Esophagus muscularis mucosa (tissue), 4 donors: ENCODE measurements at regions not wholly inside any gene's neighbourhood (a gene's known extent, or its start where the extent isn't known, plus 50 kb on each side); places are given as distances from the start of the nearest gene placed in this dataset.

Experiments used
- EP300 ChIP-seq: sonication (generic); formaldehyde crosslinking; IDR thresholded peaks from one replicate; pipeline ENCODE4 v1.6.1; 2017; ENCODE audit warnings: antibody characterized with exemption
- POLR2A ChIP-seq: fragments of 450-650 bp; IDR thresholded peaks from one replicate; pipeline ENCODE4 v1.6.1; 2017; ENCODE audit warnings: antibody characterized with exemption, moderate library complexity, mild to moderate bottlenecking, low read depth
- POLR2AphosphoS5 ChIP-seq, 2 donors: sonication (generic); formaldehyde crosslinking; IDR thresholded peaks; one replicate each; pipeline ENCODE4 v1.6.1; 2017; ENCODE audit warnings: antibody characterized with exemption in 2 of 2
- TF ChIP-seq, protein P1 (sequence below), 3 experiments: fragments of 200-600 bp in 2 of 3; fragments of 450-650 bp in 1 of 3; sonication (generic) in 2 of 3; IDR thresholded peaks; one replicate each; pipeline ENCODE4 v1.5.1; 2017 to 2019; ENCODE audit warnings: antibody characterized with exemption in 3 of 3, mild to moderate bottlenecking in 2 of 3, moderate library complexity in 1 of 3

GRCh38 chr6:111982681-111983080, 71.2 kb upstream of the CCN6 start:
- TF ChIP-seq POLR2A = no peak
- TF ChIP-seq, protein P1, sequence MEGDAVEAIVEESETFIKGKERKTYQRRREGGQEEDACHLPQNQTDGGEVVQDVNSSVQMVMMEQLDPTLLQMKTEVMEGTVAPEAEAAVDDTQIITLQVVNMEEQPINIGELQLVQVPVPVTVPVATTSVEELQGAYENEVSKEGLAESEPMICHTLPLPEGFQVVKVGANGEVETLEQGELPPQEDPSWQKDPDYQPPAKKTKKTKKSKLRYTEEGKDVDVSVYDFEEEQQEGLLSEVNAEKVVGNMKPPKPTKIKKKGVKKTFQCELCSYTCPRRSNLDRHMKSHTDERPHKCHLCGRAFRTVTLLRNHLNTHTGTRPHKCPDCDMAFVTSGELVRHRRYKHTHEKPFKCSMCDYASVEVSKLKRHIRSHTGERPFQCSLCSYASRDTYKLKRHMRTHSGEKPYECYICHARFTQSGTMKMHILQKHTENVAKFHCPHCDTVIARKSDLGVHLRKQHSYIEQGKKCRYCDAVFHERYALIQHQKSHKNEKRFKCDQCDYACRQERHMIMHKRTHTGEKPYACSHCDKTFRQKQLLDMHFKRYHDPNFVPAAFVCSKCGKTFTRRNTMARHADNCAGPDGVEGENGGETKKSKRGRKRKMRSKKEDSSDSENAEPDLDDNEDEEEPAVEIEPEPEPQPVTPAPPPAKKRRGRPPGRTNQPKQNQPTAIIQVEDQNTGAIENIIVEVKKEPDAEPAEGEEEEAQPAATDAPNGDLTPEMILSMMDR (IDR thresholded peaks at IDR 0.05) = no peak
- TF ChIP-seq POLR2AphosphoS5 (IDR thresholded peaks at IDR 0.05) = no peak
- TF ChIP-seq EP300 = no peak
